NCI-H2081 treated with DMSO at 0.1 percent for 48 hours (cell line): ENCODE measurements at regions not wholly inside any gene's neighbourhood (a gene's known extent, or its start where the extent isn't known, plus 50 kb on each side); places are given as distances from the start of the nearest gene placed in this dataset.

Source experiments
- DNase-seq: peaks from one replicate; lab custom pipeline; 2025; lab: John Stamatoyannopoulos, UW

GRCh38 chr4:171759274-171759673, 53.9 kb upstream of the GALNTL6 start:
- DNase-seq = no peak

- DNase-seq = no peak
These were observed 61.7 kb upstream of the GALNTL6 start for GRCh38 chr4:171751538-171751937.

GRCh38 chr4:171746418-171746817, 66.8 kb upstream of the GALNTL6 start:
- DNase-seq = no peak

- no peak for DNase-seq
These were observed 70.8 kb upstream of the GALNTL6 start for GRCh38 chr4:171742436-171742835.

GRCh38 chr4:171727185-171727584, 86.0 kb upstream of the GALNTL6 start:
- DNase-seq = no peak

- DNase-seq = no peak
These were observed 91.3 kb upstream of the GALNTL6 start for GRCh38 chr4:171721937-171722336.

- DNase-seq = no peak
These were observed 93.5 kb upstream of the GALNTL6 start for GRCh38 chr4:171719691-171720090.

- DNase-seq = no peak
These were observed 94.5 kb upstream of the GALNTL6 start for GRCh38 chr4:171718665-171719064.

GRCh38 chr4:171718069-171718468, 95.1 kb upstream of the GALNTL6 start:
- no peak for DNase-seq

- no peak for DNase-seq
These were observed 95.9 kb upstream of the GALNTL6 start for GRCh38 chr4:171717231-171717741.

GRCh38 chr4:171715973-171716372, 97.2 kb upstream of the GALNTL6 start:
- no peak for DNase-seq

- no peak for DNase-seq
These were observed 98.3 kb upstream of the GALNTL6 start for GRCh38 chr4:171714791-171715454.

GRCh38 chr4:171710743-171711142, 102.5 kb upstream of the GALNTL6 start:
- peak; percentile 4 for DNase-seq

- no peak for DNase-seq
These were observed 136.5 kb upstream of the GALNTL6 start for GRCh38 chr4:171676555-171677215.

GRCh38 chr4:171674781-171675180, 138.4 kb upstream of the GALNTL6 start:
- DNase-seq = no peak

GRCh38 chr4:171668403-171668802, 144.8 kb upstream of the GALNTL6 start:
- no peak for DNase-seq

- DNase-seq = no peak
These were observed 145.3 kb upstream of the GALNTL6 start for GRCh38 chr4:171667906-171668305.

- DNase-seq = no peak
These were observed 162.1 kb upstream of the GALNTL6 start for GRCh38 chr4:171651071-171651470.

- no peak for DNase-seq
These were observed 162.7 kb upstream of the GALNTL6 start for GRCh38 chr4:171650543-171650942.

GRCh38 chr4:171648926-171649325, 164.3 kb upstream of the GALNTL6 start:
- DNase-seq = no peak

GRCh38 chr4:171646984-171647383, 166.2 kb upstream of the GALNTL6 start:
- DNase-seq = no peak

GRCh38 chr4:171644430-171645057, 168.7 kb upstream of the GALNTL6 start:
- DNase-seq = no peak

- DNase-seq = no peak
These were observed 173.7 kb upstream of the GALNTL6 start for GRCh38 chr4:171639540-171639939.
